ENCODE measurements at regions not wholly inside any gene's neighbourhood (a gene's known extent, or its start where the extent isn't known, plus 50 kb on each side); places are given as distances from the start of the nearest gene placed in this dataset.

DNA sequence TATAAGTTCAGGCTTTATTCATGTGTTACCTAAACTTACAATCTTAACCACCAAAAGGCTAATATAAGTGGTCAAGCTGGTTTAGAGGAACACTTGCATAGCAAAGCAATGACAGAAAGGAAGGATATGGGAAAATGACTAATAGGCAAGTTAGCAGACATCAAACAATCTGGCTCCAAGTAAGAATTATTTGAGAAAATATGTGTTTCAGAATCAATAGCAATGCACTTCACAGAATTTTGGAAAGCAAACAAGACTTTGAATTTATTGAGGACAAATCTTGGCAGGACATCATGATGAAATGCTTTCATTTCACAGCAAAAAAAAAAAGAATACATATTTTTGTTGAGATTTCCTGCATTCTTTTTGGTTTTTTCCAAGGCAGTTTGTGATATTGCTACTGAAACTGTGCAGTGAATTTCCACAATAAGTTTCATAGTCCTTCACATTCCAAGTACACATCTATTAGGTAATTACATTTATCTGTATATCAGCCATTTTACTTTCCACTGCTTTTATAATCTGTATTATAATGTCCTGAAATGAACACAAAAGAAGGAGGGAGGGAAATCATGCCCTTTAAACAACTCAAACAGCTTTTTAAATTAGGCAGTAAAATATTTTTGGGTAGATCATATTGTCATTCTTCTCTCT lies 417.9 kb downstream of the NR2F1-AS1 start:
- peak; percentile 58 for DNase-seq

DNA sequence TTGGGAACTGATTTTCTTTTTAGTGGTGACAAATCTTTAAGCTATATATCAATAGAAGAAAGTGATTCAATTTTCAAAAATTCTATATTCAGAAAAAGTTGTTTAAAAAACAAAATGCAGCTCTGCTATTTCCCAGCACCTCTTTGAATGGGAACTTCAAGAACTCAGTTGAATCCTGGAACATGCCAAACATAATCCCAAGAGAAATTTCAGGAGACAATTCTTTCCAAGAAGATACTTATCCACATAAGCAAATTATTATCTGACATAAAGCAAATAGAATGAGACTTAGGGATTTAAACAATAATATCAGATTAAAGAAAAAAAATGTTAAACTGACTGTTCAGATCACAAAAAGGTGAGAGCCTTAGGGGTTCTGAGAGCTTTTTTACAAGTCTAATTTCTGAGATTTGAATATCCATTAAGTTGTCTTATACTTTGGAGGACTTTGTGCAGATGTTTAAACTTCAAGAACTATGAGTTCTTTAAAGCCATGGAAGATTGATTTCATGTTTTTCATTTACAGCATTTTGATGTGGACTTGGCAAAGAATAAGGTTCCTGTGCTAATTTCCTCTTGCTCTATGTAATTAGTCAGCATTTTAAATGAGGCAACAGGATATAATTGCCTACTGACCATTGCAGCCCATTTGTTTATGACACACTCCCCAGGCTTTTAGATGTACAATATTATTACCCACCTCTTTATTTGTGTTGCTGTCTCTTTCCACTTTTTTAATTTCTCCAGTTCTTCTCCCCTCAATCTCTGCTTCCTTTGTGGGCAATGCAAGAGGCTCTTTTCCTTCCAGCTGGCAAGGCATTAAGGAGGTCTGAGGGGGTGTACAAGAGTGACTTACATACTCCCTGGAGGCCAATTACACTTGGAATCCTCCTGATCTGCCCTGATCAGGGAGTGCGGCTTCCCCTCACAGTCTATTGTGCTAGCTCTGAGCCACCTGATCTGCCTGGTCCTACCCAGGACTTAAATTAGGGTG lies 419.1 kb downstream of the NR2F1-AS1 start:
- no peak for DNase-seq

DNA sequence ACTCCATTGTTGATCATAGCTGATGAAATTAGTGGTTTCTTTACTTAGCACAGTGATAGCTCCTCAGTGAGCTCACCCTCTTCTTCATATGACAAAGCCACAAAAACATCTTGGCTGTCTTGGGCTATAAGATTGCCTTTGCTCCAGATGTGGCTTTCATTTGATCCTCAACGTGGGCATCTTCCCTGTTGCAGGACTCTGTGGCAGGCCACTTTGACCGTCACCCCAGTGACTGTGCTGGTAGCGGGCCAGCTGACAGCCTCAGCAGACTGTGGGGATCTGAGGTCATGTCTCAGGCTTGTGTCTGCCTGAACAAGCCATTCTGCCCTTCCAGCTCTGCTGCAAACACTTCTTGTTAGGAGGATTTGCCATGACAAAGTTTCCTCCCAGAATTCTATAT lies 422.2 kb downstream of the NR2F1-AS1 start:
- DNase-seq, result no peak

DNA sequence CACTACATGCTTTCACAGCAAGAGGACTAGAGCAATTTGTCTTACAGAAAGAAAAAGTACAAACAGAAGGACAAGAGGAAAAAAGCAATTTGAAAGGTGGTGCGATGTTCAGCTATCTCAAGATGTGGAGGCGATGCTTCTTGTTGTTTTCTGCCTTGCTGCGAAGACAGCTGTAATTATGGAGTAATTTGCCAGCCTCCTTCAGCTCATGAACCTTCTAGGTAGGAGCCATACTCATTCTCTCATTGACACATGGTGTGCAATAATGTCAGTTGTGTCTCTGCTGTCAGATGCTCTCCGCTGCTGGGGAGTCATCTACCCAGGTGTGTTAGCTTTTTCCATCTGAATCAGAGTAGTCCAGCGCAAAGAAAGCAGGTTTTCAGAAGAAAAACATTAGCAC lies 424.5 kb downstream of the NR2F1-AS1 start:
- no peak for DNase-seq

DNA sequence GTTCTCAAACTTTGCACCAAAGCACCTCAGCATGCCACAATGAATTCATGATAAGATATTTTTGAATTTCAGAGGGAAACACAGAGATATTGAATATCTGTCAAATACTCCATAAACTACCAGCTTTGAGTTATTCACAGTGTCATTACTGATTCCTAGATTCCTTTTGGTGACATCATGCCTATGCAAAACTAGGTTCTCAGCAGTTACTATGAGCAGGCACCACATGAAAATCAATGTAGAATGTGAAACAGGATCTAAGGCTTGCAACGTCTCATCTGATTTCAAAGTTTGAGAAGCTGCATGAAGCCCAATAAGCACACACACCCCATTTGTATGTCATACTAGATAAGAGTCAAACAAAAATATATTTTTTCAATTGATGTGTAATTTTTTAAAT lies 426.5 kb downstream of the NR2F1-AS1 start:
- no peak for DNase-seq

DNA sequence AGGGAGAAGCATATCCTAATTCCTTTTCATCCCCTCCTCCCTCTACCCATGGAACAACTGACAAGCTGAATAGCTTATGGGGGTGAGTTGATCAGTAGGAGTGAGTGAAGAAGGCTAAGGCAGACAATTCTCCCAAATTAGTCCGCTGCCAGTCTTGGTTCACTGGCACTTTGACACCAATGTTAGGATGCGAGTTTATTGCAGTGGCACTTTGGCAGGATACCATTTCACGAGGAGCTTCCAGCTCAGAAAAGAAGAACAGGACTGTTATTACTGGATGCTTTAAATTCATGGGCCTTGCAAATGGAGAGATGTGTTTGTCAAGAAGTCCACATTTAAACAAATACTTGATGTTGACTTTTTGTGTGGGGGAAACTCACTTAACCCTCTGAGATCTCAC lies 427.6 kb downstream of the NR2F1-AS1 start:
- no peak for DNase-seq

DNA sequence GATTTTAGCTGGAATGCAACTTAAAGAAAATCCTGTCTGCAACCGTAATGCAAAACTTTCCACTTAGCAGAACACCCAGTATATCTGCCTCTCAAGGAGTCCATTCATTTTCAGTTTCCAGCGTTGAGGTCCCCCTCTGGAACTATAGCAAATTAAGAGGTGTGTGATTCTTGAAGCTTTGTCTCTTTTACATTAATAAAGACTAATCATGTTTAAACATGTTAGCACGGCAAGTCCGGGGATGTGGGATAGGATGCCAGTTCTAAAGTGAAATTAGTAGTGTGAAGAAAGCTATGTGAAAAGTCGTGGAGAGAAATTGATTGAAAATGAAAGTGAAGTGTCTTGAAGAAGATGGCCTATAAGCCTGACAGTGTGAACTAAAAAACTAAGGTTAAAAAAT lies 429.1 kb downstream of the NR2F1-AS1 start:
- DNase-seq, result no peak

DNA sequence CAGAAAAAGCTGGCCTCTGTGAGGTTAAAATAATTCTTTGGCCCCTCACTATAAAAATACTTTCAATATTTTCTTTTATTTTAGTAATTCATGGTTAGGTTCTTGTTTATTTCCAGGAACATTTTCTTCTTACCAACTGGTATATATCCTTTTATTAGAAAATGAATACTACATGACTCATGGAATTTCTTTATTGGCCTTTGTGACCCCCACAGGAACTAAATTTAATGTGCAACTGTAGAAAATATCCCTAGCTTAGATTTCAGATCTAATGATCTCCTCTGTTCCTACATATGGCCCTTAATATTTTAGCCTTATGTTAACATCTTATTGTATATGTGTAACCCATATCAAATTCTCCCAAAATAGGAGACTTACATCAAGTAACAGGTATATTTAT lies 429.9 kb downstream of the NR2F1-AS1 start:
- DNase-seq, result no peak

DNA sequence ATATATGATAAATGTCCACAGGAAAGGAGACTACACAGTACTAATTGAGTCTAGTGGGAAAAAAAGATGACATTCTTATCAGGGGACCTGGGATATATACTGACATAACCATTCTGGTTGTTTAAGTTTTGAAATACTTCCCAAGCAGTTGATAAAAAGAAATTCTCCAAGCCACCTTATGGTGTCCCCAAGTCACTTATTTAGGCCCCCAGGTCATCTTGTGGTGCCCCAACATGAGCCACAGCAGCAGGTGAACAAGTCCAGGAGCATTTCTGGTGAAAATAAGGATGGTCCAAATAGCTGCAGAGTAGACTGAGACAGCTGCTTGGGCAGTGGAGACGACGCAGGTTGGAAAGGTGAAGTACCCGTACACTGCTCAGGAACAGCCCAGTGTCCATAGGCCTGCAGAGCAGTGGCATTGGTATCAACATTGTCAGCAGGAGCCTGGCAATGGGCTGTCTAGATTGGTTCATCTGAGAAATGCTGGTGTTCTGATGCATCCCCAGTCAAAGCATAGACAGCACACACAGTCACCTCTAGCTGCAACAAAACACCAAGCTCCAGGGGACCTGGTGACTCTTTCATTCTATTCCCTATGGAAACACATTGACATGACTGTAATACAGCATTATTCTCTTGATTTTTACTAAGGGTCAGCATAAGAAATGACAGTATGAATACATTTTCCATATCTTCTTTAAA lies 430.6 kb downstream of the NR2F1-AS1 start:
- DNase-seq, result no peak

DNA sequence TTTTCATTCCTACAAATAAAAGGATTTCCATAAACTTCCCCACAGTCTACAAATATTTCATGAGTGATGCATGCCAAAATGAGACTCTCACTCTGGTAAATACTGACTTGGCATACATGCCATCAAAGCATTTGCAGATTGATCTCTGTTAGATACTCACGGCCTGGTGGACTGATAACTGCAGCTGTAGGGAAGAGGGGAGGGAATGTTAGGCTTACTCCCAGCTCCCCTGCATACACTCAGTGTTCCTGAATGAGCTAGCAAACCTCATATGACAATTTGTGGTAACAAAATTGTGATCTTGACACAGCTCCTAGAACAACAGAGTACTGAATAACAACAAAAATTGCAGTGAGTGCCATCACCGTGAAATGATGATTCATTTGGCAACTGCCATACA lies 435.3 kb downstream of the NR2F1-AS1 start:
- no peak for DNase-seq

DNA sequence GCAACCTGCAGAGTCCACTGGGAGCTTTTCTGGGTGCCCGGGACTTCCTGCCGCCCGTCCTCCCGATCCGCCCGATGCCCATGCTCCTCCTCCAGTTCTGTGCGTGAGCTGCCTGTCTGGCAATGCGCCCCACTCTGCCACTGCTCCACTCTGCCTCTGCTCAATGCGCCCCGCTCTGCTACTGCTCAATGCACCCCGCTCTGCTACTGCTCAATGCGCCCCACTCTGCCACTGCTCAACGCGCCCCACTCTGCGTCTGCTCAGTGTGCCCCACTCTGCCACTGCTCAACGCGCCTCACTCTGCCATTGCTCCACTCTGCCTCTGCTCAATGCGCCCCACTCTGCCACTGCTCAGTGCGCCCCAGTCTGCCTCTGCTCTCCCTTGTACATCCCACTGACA lies 436.0 kb downstream of the NR2F1-AS1 start:
- no peak for DNase-seq

DNA sequence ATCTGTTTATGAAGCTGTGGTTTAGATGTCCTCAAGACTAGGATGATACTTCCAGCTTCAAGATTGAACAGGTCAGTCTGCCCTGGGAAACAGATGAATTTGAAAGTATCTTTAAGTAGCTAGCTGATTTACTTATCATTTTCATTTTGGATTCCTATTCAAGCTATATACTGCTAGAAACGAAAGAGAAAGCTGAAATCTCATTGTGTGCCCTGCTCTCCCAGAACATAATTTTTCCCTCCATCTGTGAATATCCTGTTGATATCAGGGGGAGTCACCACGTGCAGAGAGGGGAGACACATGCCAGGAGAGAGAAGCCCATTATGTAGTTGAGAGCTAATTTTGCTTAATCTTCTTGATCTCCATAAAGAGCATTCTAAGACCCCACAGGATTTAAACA lies 439.1 kb downstream of the NR2F1-AS1 start:
- DNase-seq, result no peak

DNA sequence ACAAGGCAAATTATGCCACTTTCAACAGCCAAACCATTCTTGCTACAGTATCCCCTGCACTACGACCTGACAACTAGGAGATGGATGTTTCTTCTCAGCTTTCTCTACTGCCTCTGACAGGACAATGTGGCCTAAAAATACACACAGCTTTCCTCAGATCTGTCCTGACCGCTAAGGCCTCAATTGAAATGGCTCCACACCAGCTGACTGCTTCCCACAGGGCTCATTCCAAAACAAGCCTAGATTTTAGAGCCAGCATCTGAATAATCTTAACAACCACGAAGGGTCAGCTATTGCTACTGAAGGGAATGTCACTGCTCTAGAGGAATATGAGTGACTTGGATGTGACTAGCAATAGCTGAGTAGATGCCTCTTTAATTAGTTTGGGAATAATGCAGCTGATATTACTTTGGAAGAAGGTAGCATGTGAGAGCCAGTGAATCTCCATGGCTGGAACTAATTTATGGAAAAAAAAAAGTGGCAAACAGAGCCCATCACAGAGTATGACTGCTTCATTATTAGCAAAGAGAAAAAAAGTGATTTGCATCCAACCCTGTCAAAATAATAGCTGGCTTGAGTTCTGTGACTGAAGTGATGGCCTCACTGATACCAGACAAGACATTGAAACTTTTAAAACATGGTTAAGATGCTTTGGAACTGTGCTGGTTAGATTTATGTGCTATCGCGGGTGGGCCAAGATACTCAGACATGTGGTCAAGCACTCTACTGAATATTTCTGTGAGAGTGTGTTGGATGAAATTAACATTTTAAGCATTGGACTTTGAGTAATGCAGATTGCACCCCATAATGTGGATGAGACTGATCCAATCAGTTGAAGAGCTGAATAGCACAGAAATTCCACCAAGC lies 450.2 kb downstream of the NR2F1-AS1 start:
- peak; percentile 73 for DNase-seq

DNA sequence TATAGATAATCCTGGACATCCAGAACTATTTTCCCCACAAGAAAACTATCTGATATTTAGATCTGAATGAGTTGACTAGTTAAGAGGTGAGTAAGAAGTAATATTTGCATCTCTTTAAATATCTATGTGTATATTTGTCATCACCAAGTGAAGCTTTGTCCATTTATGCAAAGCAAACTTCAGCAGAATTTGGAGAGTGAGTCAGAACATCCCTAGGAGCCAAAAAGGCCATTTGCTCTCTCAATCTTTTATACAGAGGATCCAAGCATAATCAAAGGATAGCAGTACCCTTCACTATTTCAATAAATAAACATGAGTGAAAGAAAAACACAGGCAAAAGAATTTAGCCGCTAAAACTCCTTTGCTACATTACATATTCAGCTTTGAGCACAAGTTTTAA lies 454.4 kb downstream of the NR2F1-AS1 start:
- no peak for DNase-seq

DNA sequence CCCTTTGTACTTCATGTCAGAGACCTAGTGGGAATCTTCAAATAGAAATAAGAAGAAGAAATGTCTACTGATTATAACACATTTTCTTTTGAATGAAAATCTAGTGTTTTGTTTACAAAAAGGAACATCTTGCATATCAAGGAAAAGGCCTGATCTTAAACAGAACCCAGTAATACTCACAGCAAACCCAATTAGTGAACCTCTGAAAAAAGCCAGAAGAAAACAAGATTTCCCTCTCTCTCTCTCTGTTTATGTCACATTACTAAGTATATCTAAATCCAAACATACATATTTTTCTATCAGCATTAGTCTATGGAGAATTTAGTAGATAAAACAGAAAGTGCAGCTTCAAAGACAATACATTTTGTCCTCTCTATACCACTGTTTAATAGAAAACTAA lies 457.9 kb downstream of the NR2F1-AS1 start:
- DNase-seq, result no peak

DNA sequence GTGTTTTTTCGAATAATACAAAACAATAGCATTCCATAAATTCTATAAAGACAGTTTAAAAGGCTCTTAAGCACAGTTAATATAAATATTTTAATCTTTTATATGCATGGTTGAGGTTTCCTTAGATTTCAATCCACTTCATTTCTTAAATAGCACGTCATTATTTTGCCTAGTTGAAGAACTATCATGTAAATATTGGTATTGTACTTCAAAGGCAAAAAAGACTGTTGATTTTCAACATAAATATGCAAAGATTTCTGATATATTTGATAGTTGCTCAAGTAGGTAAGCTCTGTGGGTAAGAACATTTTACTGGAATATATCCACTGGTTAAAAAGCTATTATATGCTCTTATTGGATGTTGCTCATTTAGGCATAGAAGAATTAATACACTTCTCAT lies 458.6 kb downstream of the NR2F1-AS1 start:
- DNase-seq, result no peak

DNA sequence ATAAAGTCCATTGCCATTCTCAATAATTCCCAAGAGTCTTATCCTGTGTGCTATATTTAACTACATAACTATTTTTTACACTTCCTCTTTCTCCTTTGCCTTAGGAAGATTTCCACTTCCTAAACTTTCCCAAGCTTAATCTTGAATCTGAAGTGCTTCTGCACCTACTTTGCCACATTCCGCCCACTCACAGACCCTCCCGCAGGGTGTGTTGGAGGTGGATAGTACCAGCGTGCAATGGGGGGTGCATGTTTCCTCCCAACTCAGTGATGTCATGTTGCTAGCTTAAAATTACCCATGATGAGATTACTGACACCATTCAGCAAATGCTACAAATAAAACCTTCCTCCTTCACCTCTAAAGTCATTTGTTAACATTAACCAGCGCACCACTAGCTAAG lies 460.2 kb downstream of the NR2F1-AS1 start:
- no peak for DNase-seq

DNA sequence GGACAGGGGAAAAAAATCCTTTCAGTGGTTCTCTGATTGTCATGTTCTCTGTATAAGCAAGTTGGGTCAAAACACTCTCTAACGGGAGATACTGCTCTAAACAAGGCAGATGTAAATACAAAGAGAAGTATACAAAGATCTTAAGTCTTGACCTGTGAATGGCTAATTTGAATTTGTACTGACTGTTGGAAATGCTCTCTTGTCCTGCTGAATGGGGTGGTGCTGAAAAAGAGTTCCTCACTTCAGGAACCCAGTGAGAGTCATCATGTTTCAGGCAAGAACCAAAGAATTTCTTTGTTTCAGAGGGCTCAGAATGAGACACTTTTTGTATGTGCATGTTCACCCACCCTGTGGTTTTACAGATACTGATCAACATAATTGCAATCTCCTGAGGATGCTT lies 461.0 kb downstream of the NR2F1-AS1 start:
- no peak for DNase-seq

DNA sequence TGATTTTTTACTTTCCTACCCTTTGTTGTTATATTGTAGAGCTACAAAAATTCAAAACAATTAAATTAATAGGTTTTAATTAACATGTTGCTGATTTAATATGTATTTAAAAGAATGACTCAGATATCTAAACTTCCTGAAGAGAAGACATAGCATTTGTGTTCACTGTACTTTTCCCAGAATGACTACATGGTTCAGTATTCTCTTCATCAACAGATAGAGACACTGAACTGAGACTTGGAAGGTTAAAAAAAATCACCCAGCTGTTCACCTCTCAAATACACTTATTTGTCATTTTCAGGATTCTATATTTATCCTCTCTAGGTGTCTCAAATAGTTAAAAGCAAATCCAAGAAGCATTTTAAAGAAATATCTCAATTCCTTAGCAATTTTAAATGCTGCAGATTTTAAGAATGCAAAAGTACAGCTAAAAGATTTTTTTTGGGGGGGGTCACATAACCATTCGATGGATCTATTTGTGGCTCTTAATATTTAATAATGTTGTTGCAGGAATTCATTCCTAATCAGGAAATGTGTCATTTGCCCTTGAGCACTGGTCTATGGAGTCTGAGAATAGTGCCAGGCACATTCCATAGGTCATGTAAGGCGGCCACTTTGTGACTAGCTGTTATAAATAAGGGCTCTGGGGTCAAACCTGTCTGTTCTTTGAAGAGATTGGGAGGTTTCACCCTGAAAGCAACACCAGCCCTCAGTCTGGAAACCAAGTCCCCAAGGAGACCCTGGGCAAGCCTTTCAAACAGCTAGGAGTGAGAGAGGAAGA lies 463.1 kb downstream of the NR2F1-AS1 start:
- DNase-seq, result no peak

DNA sequence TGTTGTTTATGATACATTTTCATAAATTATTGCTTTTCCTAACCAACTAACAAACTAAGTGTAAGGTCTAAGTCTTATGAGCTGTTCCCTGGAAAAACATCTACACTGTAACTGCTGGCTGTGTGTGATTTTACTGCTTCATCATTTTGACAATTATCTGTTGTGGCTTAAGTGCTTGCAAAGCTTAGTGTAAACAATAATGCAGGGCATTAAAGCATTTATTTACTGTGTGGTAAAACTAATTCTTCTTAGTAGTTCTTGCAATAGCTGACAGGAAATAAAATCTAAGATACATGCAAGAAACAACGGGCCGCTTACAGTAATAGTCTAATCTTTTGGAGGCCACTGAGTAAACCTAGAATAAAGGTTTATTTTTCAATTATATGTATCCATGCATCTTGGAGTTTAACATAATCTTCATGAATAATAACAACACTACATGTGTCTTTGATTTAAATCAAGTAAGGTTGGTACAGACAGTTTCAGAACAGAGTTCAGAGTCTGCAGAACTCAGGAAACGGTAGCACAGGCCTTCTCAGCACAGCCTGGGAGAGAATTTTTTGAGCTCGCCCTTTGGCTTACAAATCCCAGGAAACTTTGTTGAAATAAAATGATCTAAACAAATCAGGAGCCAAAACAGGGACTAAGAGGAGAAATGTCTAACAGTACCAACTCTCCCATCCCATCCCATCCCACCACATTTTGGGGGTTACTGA lies 473.1 kb downstream of the NR2F1-AS1 start:
- no peak for DNase-seq
